ENCODE measurements at regions not wholly inside any gene's neighbourhood (a gene's known extent, or its start where the extent isn't known, plus 50 kb on each side); places are given as distances from the start of the nearest gene placed in this dataset.

DNA sequence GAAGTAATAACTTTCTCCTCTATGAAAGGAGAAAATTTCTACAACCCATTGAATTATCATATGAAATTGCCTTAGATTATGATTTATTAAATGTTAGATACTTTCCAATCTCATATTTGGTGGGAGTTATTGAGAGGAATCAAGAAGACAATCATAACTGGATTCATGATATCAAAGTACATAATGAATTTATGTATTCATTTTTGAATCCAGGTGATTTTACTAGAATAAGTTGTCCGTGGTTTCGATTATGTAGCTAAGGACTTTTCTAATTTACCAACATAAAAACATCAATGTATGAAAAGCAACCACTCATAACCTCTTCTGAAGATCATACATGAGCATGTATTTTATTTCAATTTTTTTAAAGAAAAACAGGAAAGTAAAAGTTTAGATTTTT lies 1225.0 kb upstream of the MIR17HG start:
- TF ChIP-seq, protein P1, sequence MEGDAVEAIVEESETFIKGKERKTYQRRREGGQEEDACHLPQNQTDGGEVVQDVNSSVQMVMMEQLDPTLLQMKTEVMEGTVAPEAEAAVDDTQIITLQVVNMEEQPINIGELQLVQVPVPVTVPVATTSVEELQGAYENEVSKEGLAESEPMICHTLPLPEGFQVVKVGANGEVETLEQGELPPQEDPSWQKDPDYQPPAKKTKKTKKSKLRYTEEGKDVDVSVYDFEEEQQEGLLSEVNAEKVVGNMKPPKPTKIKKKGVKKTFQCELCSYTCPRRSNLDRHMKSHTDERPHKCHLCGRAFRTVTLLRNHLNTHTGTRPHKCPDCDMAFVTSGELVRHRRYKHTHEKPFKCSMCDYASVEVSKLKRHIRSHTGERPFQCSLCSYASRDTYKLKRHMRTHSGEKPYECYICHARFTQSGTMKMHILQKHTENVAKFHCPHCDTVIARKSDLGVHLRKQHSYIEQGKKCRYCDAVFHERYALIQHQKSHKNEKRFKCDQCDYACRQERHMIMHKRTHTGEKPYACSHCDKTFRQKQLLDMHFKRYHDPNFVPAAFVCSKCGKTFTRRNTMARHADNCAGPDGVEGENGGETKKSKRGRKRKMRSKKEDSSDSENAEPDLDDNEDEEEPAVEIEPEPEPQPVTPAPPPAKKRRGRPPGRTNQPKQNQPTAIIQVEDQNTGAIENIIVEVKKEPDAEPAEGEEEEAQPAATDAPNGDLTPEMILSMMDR (conservative IDR thresholded peaks at IDR 0.05; ENCODE audit: low read depth in 2 of 2), result no peak
- TF ChIP-seq POLR2AphosphoS5 (IDR thresholded peaks at IDR 0.05; ENCODE audit: low read depth), result no peak
- TF ChIP-seq EZH2phosphoT487 (IDR thresholded peaks at IDR 0.05; ENCODE audit: unreplicated experiment), result no peak
- TF ChIP-seq EZH2 (IDR thresholded peaks at IDR 0.05; ENCODE audit: low read depth, unreplicated experiment), result no peak
- TF ChIP-seq, protein P2, sequence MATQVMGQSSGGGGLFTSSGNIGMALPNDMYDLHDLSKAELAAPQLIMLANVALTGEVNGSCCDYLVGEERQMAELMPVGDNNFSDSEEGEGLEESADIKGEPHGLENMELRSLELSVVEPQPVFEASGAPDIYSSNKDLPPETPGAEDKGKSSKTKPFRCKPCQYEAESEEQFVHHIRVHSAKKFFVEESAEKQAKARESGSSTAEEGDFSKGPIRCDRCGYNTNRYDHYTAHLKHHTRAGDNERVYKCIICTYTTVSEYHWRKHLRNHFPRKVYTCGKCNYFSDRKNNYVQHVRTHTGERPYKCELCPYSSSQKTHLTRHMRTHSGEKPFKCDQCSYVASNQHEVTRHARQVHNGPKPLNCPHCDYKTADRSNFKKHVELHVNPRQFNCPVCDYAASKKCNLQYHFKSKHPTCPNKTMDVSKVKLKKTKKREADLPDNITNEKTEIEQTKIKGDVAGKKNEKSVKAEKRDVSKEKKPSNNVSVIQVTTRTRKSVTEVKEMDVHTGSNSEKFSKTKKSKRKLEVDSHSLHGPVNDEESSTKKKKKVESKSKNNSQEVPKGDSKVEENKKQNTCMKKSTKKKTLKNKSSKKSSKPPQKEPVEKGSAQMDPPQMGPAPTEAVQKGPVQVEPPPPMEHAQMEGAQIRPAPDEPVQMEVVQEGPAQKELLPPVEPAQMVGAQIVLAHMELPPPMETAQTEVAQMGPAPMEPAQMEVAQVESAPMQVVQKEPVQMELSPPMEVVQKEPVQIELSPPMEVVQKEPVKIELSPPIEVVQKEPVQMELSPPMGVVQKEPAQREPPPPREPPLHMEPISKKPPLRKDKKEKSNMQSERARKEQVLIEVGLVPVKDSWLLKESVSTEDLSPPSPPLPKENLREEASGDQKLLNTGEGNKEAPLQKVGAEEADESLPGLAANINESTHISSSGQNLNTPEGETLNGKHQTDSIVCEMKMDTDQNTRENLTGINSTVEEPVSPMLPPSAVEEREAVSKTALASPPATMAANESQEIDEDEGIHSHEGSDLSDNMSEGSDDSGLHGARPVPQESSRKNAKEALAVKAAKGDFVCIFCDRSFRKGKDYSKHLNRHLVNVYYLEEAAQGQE (IDR thresholded peaks at IDR 0.05; ENCODE audit: unreplicated experiment), result no peak
- no peak for TF ChIP-seq STAT1 (IDR thresholded peaks at IDR 0.05; ENCODE audit: unreplicated experiment)
- no peak for TF ChIP-seq NANOG (IDR thresholded peaks at IDR 0.05; ENCODE audit: borderline replicate concordance)
- no peak for TF ChIP-seq CREB1 (CRISPR knock-in tag; IDR thresholded peaks at IDR 0.05; ENCODE audit: low read depth)

All from GM23338 (cell line).